Myocyte (in vitro differentiated cells): ENCODE measurements at regions not wholly inside any gene's neighbourhood (a gene's known extent, or its start where the extent isn't known, plus 50 kb on each side); places are given as distances from the start of the nearest gene placed in this dataset.
"Not testable (repeated sequence)": the region's sequence is repeated elsewhere in the genome, so short reads cannot be mapped to it uniquely, and the experiment has no call there.

ENCODE experiments used
- DNase-seq: peaks from one replicate; pipeline ENCODE4 v3.0.0-alpha.2; 2012; ENCODE audit warnings: low read depth

DNA sequence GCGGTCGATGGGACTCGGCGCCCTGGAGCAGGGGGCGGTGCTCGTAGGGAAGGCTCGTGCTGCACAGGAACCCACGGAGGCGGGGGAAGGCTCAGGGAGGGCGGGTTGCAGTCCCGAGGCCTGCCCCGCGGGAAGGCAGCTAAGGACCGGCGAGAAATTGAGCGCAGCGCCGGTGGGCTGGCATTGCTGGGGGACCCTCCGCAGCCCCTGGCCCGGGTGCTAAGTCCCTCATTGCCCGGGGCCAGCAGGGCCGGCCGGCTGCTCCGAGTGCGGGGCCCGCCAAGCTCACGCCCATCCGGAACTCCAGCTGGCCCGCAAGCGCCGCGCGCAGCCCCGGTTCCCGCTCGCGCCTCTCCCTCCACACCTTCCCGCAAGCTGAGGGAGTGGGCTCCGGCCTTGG lies 576.8 kb upstream of the LINC00305 start:
- DNase-seq, result not testable (repeated sequence)

DNA sequence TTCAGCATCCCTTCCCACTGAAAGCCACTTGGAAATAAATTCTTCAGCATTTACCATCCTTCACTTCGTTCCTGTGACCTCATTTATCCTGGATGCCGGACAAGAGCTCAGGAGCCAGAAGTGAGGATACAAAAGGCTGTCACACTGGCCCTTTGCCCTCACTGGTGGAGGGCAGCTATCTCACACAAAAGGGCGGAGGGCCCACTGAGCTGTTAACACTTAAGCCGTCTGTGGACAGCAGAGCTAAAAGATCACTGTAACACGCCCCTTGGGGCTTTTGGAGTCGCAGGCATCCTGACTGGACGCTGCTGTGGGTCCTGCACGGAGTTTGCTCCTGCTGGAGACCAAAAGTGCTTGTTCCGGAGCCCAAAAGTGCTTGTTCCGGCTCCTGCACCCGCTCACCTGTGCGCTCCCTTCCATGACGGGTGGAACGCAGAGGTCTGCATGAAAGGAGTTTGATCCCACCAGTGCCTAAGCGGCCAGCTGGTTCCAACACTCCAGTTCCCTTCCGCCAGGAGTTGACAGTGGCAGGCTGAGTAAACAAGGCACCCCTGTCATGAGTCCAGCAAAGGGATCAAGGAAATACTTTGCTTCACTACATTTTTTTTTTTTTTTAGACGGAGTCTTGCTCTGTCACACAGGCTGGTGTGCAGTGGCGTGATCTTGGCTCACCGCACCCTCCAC lies 572.0 kb upstream of the LINC00305 start:
- DNase-seq, result no peak

DNA sequence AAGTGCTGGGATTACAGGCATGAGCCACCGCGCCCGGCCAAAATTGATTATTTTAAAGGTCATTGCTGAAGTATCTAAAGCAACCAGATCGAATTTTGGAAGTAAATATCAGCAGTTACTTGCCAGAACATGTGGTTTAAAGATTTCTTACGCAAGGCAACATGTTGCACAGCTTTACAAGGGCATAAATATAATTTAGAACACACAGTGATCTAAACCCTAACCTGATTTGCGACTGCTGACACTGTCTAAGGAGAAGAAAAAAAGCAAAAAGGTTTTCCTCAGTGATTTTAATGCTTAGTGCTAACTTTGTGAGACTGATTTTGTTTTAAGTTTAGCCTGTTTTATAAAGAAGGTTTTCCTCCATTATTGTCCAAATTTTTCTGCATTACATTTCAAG lies 569.9 kb upstream of the LINC00305 start:
- no peak for DNase-seq

DNA sequence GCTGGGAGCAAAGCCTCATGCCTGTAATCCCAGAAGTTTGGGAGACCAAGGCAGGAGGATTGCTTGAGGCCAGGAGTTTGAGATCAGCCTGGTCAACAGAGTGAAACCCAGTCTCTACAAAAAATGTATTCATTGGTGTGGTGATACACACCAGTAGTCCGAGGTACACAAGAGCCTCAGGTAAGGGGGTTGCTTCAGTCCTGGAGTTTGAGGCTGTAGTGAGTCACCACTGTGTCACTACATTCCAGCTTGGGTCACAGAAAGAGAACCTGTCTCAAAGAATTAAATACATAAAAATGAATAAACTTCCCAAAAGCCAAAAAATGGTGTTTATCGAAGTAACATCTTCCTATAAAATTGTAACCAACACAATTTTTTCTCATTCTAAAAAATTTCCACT lies 568.1 kb upstream of the LINC00305 start:
- DNase-seq, result no peak

DNA sequence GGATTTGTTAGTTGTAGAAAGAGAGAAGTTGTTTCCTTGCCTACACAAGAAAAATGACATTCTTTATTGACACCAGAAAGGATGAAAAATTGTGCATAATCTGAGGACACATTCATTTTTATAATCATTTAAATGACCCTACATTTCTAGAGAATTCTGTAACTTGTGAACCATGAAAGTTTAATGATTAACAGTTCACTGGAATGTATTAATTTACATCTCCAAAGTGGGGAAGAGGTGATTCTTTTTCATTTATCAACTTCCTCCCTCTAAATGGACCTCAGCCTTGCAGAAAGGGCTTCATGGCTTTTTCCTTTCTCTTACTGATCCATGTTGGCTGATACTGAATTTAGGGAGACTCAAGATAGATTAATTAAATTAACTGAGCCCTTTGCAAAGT lies 565.2 kb upstream of the LINC00305 start:
- DNase-seq, result no peak

DNA sequence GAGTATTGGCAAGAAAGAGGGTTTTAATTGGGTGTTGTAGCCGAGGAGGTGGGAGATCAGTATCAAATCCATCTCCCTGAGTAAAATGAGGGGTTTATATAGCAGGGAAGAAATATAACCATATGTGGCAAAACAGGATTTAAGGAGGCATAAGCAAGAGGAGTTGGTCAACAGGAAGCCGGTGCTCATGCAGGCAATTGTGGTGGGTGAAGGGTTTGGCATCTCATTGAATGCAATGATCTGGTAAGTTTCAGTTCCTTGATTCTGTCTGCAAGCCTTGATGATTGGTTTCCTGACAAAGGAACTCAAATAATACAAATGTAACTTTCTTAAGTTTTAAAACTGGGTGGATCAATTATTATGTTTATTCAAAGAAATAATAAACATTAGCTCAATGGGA lies 564.4 kb upstream of the LINC00305 start:
- no peak for DNase-seq

DNA sequence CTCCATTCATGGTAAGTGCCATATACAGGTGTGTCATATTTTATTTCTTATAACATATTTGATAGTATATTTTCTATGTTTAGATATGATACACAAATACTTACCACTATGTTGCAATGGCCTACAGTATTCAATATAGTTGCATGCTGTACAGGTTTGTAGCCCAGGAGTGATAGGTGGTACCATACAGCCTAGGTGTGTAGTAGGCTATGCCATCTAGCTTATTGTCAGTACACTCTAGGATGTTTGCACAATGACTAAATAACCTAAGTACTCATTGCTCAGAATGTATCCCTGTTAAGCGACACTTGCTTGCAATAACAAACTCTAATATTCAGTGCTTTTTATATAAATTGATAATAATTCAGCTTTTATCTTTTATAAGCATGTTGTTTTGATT lies 563.1 kb upstream of the LINC00305 start:
- no peak for DNase-seq

DNA sequence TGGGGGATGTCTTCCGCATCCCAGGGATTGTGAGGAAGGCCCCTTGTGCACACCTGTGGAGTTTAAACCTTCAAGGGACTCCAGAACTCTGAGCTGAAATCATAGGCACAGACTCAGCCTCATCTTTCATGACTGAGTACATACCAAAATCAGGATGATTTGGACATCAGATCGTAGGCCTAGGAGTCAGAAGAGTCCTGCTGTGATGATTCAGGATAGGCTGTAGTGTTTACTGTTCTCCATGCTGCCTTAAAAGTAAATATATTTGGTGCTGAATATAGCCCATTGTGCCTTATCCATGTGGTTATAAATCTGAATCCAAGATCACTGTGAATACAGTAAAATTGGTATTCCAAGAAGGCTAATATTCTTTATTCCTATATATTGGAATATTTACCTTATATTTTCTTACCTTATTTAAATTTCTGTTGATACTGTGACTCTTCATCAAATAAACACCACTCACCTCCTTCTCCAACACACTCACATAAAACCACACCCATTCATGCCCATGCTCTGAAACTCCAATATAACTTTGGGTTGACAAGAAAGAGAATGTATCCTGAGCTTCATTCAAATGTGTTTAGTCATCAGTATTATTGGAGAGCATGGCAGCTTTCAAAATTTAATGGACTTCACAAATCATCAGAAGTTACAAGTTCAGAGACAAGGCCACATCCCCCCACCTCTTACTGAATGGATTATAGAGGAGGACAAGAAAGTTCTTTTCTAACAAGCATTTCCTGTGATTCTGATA lies 561.4 kb upstream of the LINC00305 start:
- DNase-seq, result no peak

DNA sequence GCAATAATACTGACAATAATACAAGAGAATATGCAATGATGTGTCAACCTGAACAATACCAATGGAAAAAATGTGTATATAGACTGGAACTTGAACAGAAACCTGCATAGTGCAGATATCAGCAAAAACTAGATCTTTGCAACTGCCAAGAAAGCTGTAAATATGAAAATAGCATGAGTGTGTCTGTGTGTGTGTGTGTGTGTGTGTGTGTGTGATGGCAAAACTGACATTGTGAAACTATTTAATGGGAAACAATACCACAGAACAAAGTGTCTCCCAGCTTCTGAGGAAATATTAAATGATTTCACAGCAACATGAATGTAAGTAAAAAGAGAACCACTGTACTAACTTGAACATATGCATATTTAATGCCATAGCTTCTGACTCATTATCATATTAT lies 558.2 kb upstream of the LINC00305 start:
- DNase-seq, result no peak

DNA sequence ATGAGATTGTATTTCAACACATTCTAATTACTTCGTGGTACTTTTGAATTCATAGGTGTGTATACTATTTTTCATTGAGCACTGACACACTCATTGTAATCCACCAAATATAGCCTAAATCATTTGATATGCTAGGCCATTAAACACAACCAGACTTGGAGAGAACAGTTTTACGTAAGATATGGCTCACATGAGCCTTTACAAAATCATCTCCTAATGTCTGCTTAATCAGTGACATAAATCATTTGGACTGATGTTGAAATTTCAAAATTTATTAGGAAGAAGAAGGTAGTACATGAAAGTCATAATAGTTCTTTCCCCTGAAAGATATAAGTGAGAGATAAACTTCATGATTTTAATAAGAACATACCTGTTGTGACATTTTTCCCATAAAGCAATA lies 550.2 kb upstream of the LINC00305 start:
- no peak for DNase-seq

DNA sequence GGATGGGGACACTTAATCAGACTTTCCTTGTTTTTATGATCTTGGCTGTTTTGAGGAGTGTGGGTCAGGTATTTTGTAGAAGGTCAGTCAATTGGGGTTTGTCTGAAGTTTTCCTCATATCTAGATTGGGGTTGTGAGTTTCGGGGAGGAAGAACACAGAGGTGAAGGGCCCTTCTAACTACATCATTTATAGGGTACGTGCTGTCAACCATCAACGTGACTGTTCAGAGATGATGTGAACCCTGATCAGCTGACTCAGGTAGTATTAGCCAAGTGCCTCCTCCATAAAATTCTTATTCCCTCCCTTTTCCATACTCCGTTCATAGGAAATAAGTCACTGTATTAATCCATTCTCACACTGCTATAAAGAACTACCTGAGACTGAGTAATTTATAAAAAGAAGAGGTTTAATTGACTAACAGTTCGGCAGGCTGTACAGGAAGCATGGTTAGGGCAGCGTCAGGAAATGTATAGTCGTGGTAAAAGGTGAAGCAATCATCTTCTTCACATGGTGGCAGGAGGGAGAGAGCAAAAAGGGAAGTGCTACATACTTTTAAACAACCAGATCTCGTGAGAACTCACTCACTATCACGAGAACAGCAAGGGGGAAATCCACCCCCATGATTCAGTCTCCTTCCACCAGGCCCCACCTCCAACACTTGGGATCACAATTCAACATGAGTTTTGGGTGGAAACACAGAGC lies 547.1 kb upstream of the LINC00305 start:
- DNase-seq, result no peak

DNA sequence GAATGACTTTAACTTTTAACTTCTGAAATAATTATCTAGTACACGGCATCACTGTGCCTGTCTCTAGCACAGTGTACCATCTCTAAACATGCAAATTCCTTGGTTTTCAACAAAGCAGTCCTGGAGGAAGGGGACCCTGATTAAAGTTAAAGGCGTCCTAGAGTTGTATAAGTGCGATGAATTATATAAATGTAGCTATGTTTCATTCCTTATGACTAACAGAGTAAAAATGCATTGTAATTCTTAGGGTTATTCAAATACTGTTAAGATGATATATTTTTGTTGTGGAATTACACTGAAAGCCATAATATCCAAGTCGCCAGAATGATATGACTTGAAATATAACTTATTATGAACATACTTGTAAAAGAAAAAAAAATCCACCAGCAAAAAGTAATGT lies 544.9 kb upstream of the LINC00305 start:
- DNase-seq, result no peak

DNA sequence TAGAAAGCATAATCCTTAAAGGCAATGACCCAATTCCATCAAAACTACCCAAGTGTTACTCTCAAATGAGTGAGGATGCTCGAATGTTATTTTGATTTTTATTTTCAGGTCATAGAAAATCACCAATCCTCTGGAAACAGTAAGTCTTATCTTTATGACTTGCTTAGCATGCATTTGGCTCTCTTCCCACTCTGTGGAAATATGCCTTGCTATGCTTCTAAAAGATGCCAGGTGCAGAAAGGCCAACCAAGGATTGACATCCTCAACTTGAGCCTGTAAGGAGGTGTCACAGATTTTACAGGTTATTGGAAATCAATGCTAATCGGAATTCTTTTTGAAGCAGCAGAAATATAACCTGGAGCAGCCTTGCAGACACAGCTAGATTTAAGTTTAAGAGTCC lies 543.9 kb upstream of the LINC00305 start:
- no peak for DNase-seq

DNA sequence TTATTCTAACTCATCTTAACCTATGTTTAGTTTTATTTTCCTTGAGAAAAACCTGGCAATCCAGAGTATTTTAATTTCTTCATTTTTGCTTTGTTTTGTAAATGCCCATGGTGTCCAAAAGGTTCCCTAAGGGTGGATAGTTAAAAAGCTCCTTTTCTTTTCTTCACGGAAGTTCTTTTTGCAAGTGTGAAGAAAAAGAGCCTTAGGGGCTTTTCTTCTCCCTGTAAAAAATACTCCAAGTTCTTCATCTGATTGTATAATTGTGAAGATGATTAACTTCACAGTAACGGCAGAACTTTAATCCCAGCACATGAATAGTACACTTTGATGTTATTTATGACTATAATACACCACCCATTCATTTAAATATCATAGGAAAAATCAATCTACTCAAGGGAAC lies 530.2 kb upstream of the LINC00305 start:
- DNase-seq, result no peak

DNA sequence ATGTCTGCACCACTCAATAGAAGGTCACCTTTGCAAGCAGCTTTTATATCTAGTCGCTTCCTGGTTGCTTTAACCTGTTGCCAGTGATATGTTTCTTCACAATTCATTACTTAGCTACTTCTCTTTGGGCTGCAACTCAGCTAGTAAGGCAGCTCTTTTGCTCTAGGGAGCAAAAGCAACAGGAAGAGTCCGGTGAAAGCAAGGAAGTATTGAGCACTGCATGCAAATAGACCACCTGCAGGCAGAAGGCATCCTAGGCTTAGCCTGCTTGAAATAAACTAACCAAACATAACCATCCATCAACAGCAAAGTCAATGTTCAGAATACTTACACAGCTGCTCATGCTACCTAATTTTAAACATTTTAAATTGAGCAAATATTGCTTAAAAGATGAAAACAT lies 529.2 kb upstream of the LINC00305 start:
- DNase-seq, result no peak

DNA sequence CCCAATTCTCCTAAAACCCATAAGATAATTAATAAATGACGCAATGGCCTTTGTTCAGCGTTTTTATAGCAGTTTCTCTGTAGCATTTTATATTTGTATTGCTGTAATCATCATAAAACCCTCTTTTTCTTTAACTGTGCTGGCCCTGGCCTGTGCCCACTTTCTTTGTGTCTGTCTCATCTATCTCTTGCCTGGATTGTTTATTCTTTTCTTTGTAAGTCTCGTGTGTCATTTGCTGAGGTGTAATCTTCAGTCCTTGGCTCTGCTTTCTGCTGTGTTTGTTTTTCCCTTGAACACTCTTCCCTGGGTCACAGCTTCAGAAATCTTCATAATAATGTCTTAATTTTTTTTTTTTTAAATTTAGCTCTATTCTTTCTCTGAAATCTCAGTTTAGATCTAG lies 525.8 kb upstream of the LINC00305 start:
- DNase-seq, result no peak

DNA sequence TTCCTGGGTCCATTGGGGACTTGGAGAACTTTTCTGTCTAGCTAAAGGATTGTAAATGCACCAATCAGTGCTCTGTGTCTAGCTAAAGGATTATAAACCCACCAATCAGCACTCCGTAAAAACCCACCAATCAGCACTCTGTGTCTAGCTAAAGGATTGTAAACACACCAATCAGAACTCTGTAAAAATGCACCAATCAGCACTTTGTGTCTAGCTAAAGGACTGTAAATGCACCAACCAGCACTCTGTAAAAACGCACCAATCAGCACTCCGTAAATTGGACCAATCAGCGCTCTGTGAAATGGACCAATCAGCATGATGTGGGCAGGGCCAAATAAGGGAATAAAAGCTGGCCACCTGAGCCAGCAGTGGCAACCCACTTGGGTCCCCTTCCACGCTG lies 522.4 kb upstream of the LINC00305 start:
- not testable (repeated sequence) for DNase-seq

DNA sequence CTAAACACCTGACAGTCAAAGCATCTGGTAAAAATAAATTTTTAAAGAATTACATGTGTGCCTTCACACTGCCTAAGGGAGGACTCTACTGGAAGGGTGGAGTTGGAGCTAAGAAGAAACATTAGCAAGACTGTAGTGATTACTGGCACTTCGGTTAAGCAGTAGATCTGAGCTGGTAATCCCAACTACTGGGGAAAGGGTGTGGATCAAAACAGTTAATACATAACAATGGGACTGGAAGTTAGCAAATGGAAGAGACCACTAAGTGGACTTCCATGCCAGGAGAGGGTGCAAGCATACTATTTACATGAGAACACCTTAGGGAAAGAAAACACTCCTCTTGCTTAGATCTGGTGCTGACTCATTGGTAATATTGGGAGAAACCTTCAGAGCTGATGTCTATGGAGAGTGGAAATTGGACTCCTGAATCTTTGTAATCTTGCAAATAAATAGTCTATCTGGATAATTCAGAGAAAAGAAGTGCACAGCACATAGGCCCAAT lies 519.6 kb upstream of the LINC00305 start:
- DNase-seq, result no peak

DNA sequence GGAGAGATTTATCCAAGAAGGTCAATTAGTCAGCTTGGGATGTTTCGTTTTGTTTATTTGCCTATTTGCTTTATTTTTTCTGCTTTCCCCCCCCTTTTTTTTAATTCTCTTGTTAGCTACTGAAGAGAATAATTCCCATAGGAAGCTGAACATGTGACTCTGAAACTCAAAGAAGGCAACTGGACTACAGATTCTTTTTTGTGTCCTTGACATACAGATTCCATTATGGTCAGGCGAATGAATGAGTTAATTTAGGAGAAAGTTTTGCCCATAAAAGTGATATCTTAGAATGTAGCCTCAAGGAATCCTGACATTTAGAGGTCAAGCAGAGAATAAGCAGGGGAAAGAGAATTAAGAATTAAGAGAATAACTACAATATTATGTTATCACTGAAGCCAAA lies 514.2 kb upstream of the LINC00305 start:
- DNase-seq, result no peak

DNA sequence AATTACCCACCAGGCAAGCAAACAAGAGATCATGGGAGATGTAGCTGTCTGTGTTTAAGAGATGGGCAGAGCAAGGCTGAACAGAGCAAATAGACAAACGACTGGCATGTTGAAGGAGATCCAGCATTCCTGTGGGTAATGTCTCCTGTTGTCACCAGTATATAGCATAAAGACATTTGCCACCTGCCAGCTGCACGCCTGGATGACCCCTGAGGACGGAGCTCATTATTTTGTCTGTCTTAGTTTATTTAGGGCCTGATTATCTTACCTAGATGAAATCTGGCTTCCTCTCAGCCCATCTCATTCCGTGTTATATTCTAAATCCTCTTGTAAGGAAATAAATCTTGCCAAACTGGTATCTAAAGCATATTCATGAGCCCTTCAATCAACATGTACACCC lies 510.3 kb upstream of the LINC00305 start:
- no peak for DNase-seq

DNA sequence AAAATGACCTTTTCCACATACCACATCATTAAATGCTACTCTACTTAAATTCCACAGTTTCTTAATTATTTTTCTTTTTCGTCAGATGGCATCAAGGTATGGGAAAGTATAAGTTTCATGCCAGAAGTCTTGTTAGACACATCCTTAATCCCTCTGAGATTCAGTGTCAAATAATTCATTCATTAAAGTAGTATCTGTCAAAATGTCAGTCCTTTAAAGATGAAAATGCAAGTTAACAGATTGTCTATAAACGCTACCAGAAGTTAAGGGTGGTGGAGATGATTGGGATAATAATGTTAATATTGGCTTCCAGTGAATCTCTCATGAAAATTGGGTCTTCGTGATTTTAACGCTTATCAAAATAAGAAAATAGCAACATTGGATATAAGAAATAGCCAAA lies 504.2 kb upstream of the LINC00305 start:
- DNase-seq, result no peak

DNA sequence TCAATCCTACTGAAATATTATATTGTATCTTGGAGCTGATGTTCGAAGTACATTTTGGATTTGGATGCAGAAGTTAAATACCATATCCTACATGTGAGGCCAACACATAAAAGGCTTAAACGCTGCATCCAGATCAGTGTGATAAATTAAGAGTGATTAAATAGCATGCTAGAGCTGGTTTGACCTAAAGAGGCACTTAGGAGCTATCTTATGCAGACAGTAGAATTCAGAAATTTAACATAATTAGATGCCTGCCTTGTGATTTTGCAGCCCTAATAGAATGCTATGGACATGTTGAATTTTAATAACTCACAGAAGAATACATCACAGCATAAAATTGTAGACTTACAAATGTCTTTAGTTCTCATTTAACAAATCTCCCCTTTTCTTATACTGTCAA lies 501.2 kb upstream of the LINC00305 start:
- no peak for DNase-seq
